ENCODE measurements at regions not wholly inside any gene's neighbourhood (a gene's known extent, or its start where the extent isn't known, plus 50 kb on each side); places are given as distances from the start of the nearest gene placed in this dataset.
"Not testable (repeated sequence)": the region's sequence is repeated elsewhere in the genome, so short reads cannot be mapped to it uniquely, and the experiment has no call there.

- 0% methylated on average over 4 of the region's 4 CpGs for WGBS (ENCODE audit: missing lambda C conversion rate)
- no peak for DNase-seq (ENCODE audit: low read depth in 1 of 2, low spot score in 1 of 2)
- ChIA-PET CTCF (no interaction called here), POLR2A (no interaction called here)
- no peak for ATAC-seq
- Histone ChIP-seq H3K4me2 (no peak overlapping the region), H3K4me3 (no peak overlapping the region), H3K27ac (no peak overlapping the region), H3K9me3 (no peaks in the 10 kb centered on the region), H3K4me1 (no peaks in the 10 kb centered on the region)
- TF ChIP-seq NR3C1 (IDR thresholded peaks at IDR 0.05) (no peak), KDM5A (IDR thresholded peaks at IDR 0.05) (no peak), TP53 (CRISPR knock-in tag; IDR thresholded peaks at IDR 0.05) (no peak), ESRRA (IDR thresholded peaks at IDR 0.05; ENCODE audit: borderline replicate concordance, low read length) (no peak), NPAS2 (CRISPR knock-in tag; IDR thresholded peaks at IDR 0.05; ENCODE audit: borderline replicate concordance) (no peak), CBX8 (IDR thresholded peaks at IDR 0.05) (no peak), RAD21 (conservative IDR thresholded peaks at IDR 0.05 in 1 of 2, IDR thresholded peaks at IDR 0.05 in 1 of 2) (no peak), ATOH8 (CRISPR knock-in tag; IDR thresholded peaks at IDR 0.05; ENCODE audit: low read depth) (no peak), MAFK (IDR thresholded peaks at IDR 0.05; ENCODE audit: partially characterized antibody) (no peak), ZSCAN20 (CRISPR knock-in tag; IDR thresholded peaks at IDR 0.05) (no peak), USF2 (IDR thresholded peaks at IDR 0.05) (no peak), HOXA7 (CRISPR knock-in tag; IDR thresholded peaks at IDR 0.05) (no peak), HEYL (CRISPR knock-in tag; IDR thresholded peaks at IDR 0.05) (no peak), EHMT2 (IDR thresholded peaks at IDR 0.05; ENCODE audit: low read depth) (no peak), HES2 (IDR thresholded peaks at IDR 0.05) (no peak), HOXB13 (CRISPR knock-in tag; IDR thresholded peaks at IDR 0.05; ENCODE audit: low read depth) (no peak), FOXS1 (CRISPR knock-in tag; IDR thresholded peaks at IDR 0.05) (no peak), HDAC2 (IDR thresholded peaks at IDR 0.05) (no peak), MYC (IDR thresholded peaks at IDR 0.05; ENCODE audit: borderline replicate concordance, low read length) (no peak)
- no peak for FAIRE-seq
These were observed 82.2 kb upstream of the EPHA3 start for GRCh38 chr3:89025185-89025584.

GRCh38 chr3:89032346-89033013 lies 74.9 kb upstream of the EPHA3 start:
- DNase-seq (ENCODE audit: low read depth in 1 of 2, low spot score in 1 of 2) (no peak), ATAC-seq (no peak), FAIRE-seq (no peak)
- POLR2A ChIA-PET, result no interaction called here
- Histone ChIP-seq H3K4me1 (no peaks in the 10 kb centered on the region), H3K4me2 (no peak overlapping the region), H3K27ac (no peak overlapping the region), H3K9me3 (no peaks in the 10 kb centered on the region; the same call in 2 of the 3 replicates), H3K4me3 (no peak overlapping the region)
- WGBS (ENCODE audit: missing lambda C conversion rate), result 0% methylated on average over 1 of the region's 1 CpG
- CTCF ChIA-PET, result no interaction called here
- TF ChIP-seq SREBF2 (IDR thresholded peaks at IDR 0.05) (no peak), FOSB (CRISPR knock-in tag; IDR thresholded peaks at IDR 0.05) (no peak), ATOH8 (CRISPR knock-in tag; IDR thresholded peaks at IDR 0.05; ENCODE audit: low read depth) (no peak), HOXA7 (CRISPR knock-in tag; IDR thresholded peaks at IDR 0.05) (no peak), ZFP36 (IDR thresholded peaks at IDR 0.05; ENCODE audit: borderline replicate concordance, partially characterized antibody) (no peak), JUN (IDR thresholded peaks at IDR 0.05) (no peak), NR3C1 (IDR thresholded peaks at IDR 0.05) (no peak), MAX (IDR thresholded peaks at IDR 0.05) (no peak), CTCF (IDR thresholded peaks at IDR 0.05) (no peak), HEYL (CRISPR knock-in tag; IDR thresholded peaks at IDR 0.05) (no peak), RNF2 (IDR thresholded peaks at IDR 0.05; ENCODE audit: borderline replicate concordance, low read depth) (no peak), FOXS1 (CRISPR knock-in tag; IDR thresholded peaks at IDR 0.05) (no peak), JUNB (IDR thresholded peaks at IDR 0.05) (no peak), MAZ (IDR thresholded peaks at IDR 0.05; ENCODE audit: borderline replicate concordance, low read depth, low read length) (no peak), RCOR1 (IDR thresholded peaks at IDR 0.05; ENCODE audit: low read depth, low read length) (no peak), BHLHE40 (IDR thresholded peaks at IDR 0.05; ENCODE audit: low read depth, low read length) (no peak)

- not testable (repeated sequence) for DNase-seq (ENCODE audit: low read depth in 1 of 2, low spot score in 1 of 2)
These were observed 72.7 kb upstream of the EPHA3 start for GRCh38 chr3:89034723-89035122.

More at GRCh38 chr3:89034723-89035122, 72.7 kb upstream of the EPHA3 start:
- CTCF ChIA-PET, H3K4me2 ChIP-seq, ATAC-seq, H3K4me3 ChIP-seq, H3K27ac ChIP-seq, POLR2A ChIA-PET, FAIRE-seq, H3K4me1 ChIP-seq, H3K9me3 ChIP-seq: not testable (repeated sequence)
- 0% methylated on average over 6 of the region's 6 CpGs for WGBS (ENCODE audit: missing lambda C conversion rate)
